Hepatocyte (in vitro differentiated cells): ENCODE measurements at regions not wholly inside any gene's neighbourhood (a gene's known extent, or its start where the extent isn't known, plus 50 kb on each side); places are given as distances from the start of the nearest gene placed in this dataset.

Experiments used
- CTCF ChIP-seq: fragments of 200-600 bp; sonication (generic); IDR thresholded peaks from 2 replicates; pipeline ENCODE4 v1.5.1; 2016; ENCODE audit warnings: antibody characterized with exemption, mild to moderate bottlenecking; ENCODE audit not compliant: poor library complexity
- EZH2 ChIP-seq: fragments of 200-600 bp; sonication (generic); IDR thresholded peaks from 2 replicates; pipeline ENCODE4 v1.6.1; 2016; ENCODE audit warnings: antibody characterized with exemption, mild to moderate bottlenecking, borderline replicate concordance
- EZH2phosphoT487 ChIP-seq: fragments of 200-600 bp; sonication (generic); IDR thresholded peaks from one replicate; pipeline ENCODE4 v1.6.1; 2018; ENCODE audit warnings: antibody characterized with exemption, mild to moderate bottlenecking, low read depth, moderate library complexity; ENCODE audit not compliant: unreplicated experiment, severe bottlenecking

GRCh38 chrX:84721416-84721815, 219.2 kb upstream of the HDX start:
- TF ChIP-seq CTCF = no peak
- TF ChIP-seq EZH2 = no peak
- no peak for TF ChIP-seq EZH2phosphoT487
